Mammary epithelial cell (primary cell): ENCODE measurements at regions not wholly inside any gene's neighbourhood (a gene's known extent, or its start where the extent isn't known, plus 50 kb on each side); places are given as distances from the start of the nearest gene placed in this dataset.

ENCODE experiments used
- EZH2 ChIP-seq: IDR thresholded peaks from 2 replicates; pipeline ENCODE4 v1.6.1; 2012; ENCODE audit warnings: low read length, inconsistent platforms, borderline replicate concordance
- TF ChIP-seq, protein P1 (sequence below), 2 donors: IDR thresholded peaks in 1 of 2; conservative IDR thresholded peaks in 1 of 2; 2 replicates each; pipeline ENCODE4 v1.5.1; 2011 to 2012; ENCODE audit warnings: inconsistent platforms in 2 of 2, low read length in 2 of 2, mild to moderate bottlenecking in 2 of 2, control low read depth in 1 of 2, low read depth in 1 of 2; ENCODE audit not compliant: insufficient read depth in 1 of 2; ENCODE audit errors: extremely low read depth in 1 of 2

DNA sequence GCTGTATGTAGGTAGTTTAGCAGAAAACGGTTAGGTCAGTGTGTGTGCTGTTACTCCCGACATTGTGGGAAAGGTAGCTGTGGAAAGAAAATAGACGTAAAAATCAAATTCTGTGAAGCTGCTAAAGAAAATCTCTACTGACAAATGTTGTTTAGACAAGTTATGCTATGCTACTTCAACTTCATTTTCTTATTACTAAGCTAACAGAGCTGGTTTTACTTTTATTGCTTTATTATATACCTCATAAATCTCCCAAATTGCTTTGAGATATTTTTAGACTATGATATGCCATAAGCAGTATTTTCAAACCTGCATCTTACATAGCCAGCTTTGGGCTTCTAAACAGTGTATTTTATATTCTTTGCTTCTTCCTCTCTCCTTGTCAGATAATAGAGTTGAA, 108.2 kb upstream of the PACRGL start:
- TF ChIP-seq, protein P1, sequence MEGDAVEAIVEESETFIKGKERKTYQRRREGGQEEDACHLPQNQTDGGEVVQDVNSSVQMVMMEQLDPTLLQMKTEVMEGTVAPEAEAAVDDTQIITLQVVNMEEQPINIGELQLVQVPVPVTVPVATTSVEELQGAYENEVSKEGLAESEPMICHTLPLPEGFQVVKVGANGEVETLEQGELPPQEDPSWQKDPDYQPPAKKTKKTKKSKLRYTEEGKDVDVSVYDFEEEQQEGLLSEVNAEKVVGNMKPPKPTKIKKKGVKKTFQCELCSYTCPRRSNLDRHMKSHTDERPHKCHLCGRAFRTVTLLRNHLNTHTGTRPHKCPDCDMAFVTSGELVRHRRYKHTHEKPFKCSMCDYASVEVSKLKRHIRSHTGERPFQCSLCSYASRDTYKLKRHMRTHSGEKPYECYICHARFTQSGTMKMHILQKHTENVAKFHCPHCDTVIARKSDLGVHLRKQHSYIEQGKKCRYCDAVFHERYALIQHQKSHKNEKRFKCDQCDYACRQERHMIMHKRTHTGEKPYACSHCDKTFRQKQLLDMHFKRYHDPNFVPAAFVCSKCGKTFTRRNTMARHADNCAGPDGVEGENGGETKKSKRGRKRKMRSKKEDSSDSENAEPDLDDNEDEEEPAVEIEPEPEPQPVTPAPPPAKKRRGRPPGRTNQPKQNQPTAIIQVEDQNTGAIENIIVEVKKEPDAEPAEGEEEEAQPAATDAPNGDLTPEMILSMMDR (conservative IDR thresholded peaks at IDR 0.05 in 1 of 2, IDR thresholded peaks at IDR 0.05 in 1 of 2; ENCODE audit: extremely low read depth in 1 of 2, insufficient read depth in 1 of 2, low read depth in 1 of 2, low read length in 2 of 2): no peak
- no peak for TF ChIP-seq EZH2
